HEK293T (cell line): ENCODE measurements at regions not wholly inside any gene's neighbourhood (a gene's known extent, or its start where the extent isn't known, plus 50 kb on each side); places are given as distances from the start of the nearest gene placed in this dataset.

Experiments used
- ARNT ChIP-seq: fragments of 450-650 bp; IDR thresholded peaks from 2 replicates; pipeline ENCODE4 v1.6.1; 2017; ENCODE audit warnings: mild to moderate bottlenecking
- ELF4 ChIP-seq: fragments of 450-650 bp; IDR thresholded peaks from 2 replicates; pipeline ENCODE4 v1.6.1; 2017; ENCODE audit warnings: antibody characterized with exemption
- FOXK2 ChIP-seq: fragments of 450-650 bp; IDR thresholded peaks from 2 replicates; pipeline ENCODE4 v1.6.1; 2016; ENCODE audit warnings: mild to moderate bottlenecking
- FOXM1 ChIP-seq: fragments of 450-650 bp; IDR thresholded peaks from 2 replicates; pipeline ENCODE4 v1.6.1; 2017; ENCODE audit warnings: mild to moderate bottlenecking, borderline replicate concordance
- NFRKB ChIP-seq: fragments of 450-650 bp; IDR thresholded peaks from 2 replicates; pipeline ENCODE4 v1.6.1; 2016; ENCODE audit warnings: mild to moderate bottlenecking, moderate library complexity
- SP1 ChIP-seq: fragments of 450-650 bp; IDR thresholded peaks from 2 replicates; pipeline ENCODE4 v1.6.1; 2017
- SUZ12 ChIP-seq: fragments of 450-650 bp; IDR thresholded peaks from 2 replicates; pipeline ENCODE4 v1.6.1; 2016; ENCODE audit warnings: mild to moderate bottlenecking
- TARDBP ChIP-seq: fragments of 450-650 bp; IDR thresholded peaks from 2 replicates; pipeline ENCODE4 v1.6.1; 2016
- ZNF384 ChIP-seq: fragments of 450-650 bp; IDR thresholded peaks from 2 replicates; pipeline ENCODE4 v1.6.1; 2016
- TF ChIP-seq, protein P1 (sequence below): fragments of 450-650 bp; IDR thresholded peaks from 2 replicates; pipeline ENCODE4 v1.6.1; 2016

GRCh38 chr4:182066037-182066436, 177.2 kb upstream of the TENM3 start:
- TF ChIP-seq SP1 (no peak), ARNT (no peak), FOXK2 (no peak), ELF4 (no peak), SUZ12 (no peak), FOXM1 (no peak), NFRKB (no peak), ZNF384 (no peak), TARDBP (no peak)
- TF ChIP-seq, protein P1, sequence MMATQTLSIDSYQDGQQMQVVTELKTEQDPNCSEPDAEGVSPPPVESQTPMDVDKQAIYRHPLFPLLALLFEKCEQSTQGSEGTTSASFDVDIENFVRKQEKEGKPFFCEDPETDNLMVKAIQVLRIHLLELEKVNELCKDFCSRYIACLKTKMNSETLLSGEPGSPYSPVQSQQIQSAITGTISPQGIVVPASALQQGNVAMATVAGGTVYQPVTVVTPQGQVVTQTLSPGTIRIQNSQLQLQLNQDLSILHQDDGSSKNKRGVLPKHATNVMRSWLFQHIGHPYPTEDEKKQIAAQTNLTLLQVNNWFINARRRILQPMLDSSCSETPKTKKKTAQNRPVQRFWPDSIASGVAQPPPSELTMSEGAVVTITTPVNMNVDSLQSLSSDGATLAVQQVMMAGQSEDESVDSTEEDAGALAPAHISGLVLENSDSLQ, result no peak
